ENCODE measurements at regions not wholly inside any gene's neighbourhood (a gene's known extent, or its start where the extent isn't known, plus 50 kb on each side); places are given as distances from the start of the nearest gene placed in this dataset.

DNA sequence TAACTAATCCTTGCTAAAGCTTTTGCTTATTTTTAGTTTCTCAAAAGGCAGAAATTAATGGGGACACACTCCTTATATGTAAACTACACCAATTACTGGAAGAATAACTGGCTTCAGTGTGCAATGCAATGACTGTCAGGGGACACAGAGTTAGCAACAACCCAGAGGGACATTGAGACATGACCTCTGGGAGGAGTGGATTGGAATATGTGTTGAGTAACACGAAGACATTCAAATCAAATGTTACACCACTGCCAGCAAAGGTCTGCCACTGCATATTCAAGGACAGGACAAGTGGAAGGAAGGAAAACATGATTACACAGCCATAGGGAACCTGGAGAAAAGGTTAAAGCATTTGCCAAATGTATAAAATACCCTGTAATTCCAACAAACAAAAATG, 240.1 kb upstream of the FSTL5 start:
- TF ChIP-seq, protein P1, sequence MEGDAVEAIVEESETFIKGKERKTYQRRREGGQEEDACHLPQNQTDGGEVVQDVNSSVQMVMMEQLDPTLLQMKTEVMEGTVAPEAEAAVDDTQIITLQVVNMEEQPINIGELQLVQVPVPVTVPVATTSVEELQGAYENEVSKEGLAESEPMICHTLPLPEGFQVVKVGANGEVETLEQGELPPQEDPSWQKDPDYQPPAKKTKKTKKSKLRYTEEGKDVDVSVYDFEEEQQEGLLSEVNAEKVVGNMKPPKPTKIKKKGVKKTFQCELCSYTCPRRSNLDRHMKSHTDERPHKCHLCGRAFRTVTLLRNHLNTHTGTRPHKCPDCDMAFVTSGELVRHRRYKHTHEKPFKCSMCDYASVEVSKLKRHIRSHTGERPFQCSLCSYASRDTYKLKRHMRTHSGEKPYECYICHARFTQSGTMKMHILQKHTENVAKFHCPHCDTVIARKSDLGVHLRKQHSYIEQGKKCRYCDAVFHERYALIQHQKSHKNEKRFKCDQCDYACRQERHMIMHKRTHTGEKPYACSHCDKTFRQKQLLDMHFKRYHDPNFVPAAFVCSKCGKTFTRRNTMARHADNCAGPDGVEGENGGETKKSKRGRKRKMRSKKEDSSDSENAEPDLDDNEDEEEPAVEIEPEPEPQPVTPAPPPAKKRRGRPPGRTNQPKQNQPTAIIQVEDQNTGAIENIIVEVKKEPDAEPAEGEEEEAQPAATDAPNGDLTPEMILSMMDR (IDR thresholded peaks at IDR 0.05), result no peak
- no peak for TF ChIP-seq POLR2A (IDR thresholded peaks at IDR 0.05)
